GM10266 (cell line): ENCODE measurements at regions not wholly inside any gene's neighbourhood (a gene's known extent, or its start where the extent isn't known, plus 50 kb on each side); places are given as distances from the start of the nearest gene placed in this dataset.

ENCODE experiments used
- DNase-seq: peaks from one replicate; pipeline ENCODE4 v3.0.0; 2012; ENCODE audit errors: extremely low spot score
- CTCF ChIP-seq: IDR thresholded peaks from 2 replicates; pipeline ENCODE4 v1.5.1; 2012; ENCODE audit warnings: mild to moderate bottlenecking, low read depth; ENCODE audit not compliant: control insufficient read depth, insufficient read depth; ENCODE audit errors: missing control alignments

- no peak for TF ChIP-seq CTCF
- DNase-seq: no peak
Measured at GRCh38 chr9:33714989-33715388, 80.4 kb upstream of the PRSS3 start.

- TF ChIP-seq CTCF: no peak
- no peak for DNase-seq
Measured at GRCh38 chr9:33718987-33719386, 76.4 kb upstream of the PRSS3 start.

GRCh38 chr9:33719581-33720374 is 75.6 kb upstream of the PRSS3 start:
- TF ChIP-seq CTCF: peak; percentile 69
- DNase-seq: peak; percentile 27

- DNase-seq: peak; percentile 66
- TF ChIP-seq CTCF: peak; percentile 100
Measured at GRCh38 chr9:33721674-33722358, 73.5 kb upstream of the PRSS3 start.

GRCh38 chr9:33722359-33722675 is 73.0 kb upstream of the PRSS3 start:
- TF ChIP-seq CTCF: no peak
- no peak for DNase-seq

- no peak for DNase-seq
- TF ChIP-seq CTCF: no peak
Measured at GRCh38 chr9:33728613-33729012, 66.7 kb upstream of the PRSS3 start.

- DNase-seq: no peak
- no peak for TF ChIP-seq CTCF
Measured at GRCh38 chr9:33731142-33731541, 64.2 kb upstream of the PRSS3 start.
